Panc1 (cell line): ENCODE measurements at regions not wholly inside any gene's neighbourhood (a gene's known extent, or its start where the extent isn't known, plus 50 kb on each side); places are given as distances from the start of the nearest gene placed in this dataset.

Source experiments
- ATAC-seq: fragments of 200-7000 bp; cut with Tn5 transposase; 2 replicates; pipeline ENCODE4 v1.9.1; 2020; ENCODE audit warnings: mild to moderate bottlenecking, moderate library complexity
- BruUV-seq: library from RNA; stranded (reverse); fragments of 400-500 nt; replicated peaks from 2 replicates; lab custom pipeline; 2021; lab: Mats Ljungman, UMichigan
- CTCF ChIA-PET: fragments of 300-600 bp; sonication (Branson Sonifier 250); formaldehyde crosslinking; loops from one replicate; lab custom pipeline; 2022; ENCODE audit warnings: antibody characterized with exemption; lab: Charles Lee
- POLR2A ChIA-PET: fragments of 300-600 bp; sonication (Branson Sonifier 250); formaldehyde crosslinking; loops from one replicate; lab custom pipeline; 2022; ENCODE audit warnings: antibody characterized with exemption; lab: Charles Lee
- DNase-seq: peaks from one replicate; pipeline ENCODE4 v3.0.0-alpha.2; 2010; ENCODE audit warnings: low read depth, low spot score
- H3K27ac ChIP-seq: 2 replicates; pipeline ENCODE4 v1.5.1; 2011; ENCODE audit warnings: mild to moderate bottlenecking, low read length, inconsistent platforms
- H3K27me3 ChIP-seq: fragments of 200-500 bp; sonication (Bioruptor generic); 2 replicates; pipeline ENCODE4 v1.6.0; 2014; ENCODE audit warnings: low read length, inconsistent platforms; ENCODE audit not compliant: control insufficient read depth, insufficient read depth
- H3K36me3 ChIP-seq: fragments of 200-500 bp; sonication (Bioruptor generic); 2 replicates; pipeline ENCODE4 v1.5.1; 2014; ENCODE audit warnings: inconsistent platforms, mild to moderate bottlenecking, low read length, moderate library complexity; ENCODE audit not compliant: control insufficient read depth, insufficient read depth
- H3K4me1 ChIP-seq: 2 replicates; pipeline ENCODE4 v1.5.1; 2011; ENCODE audit warnings: inconsistent platforms, mild to moderate bottlenecking, low read length, moderate library complexity; ENCODE audit not compliant: control insufficient read depth, insufficient read depth
- H3K4me3 ChIP-seq, 2 experiments: 2 replicates each; pipeline ENCODE4 v1.5.1; 2011 to 2012; ENCODE audit warnings: low read depth in 2 of 2, low read length in 2 of 2, mild to moderate bottlenecking in 2 of 2, inconsistent platforms in 1 of 2, moderate library complexity in 1 of 2
- H3K9me3 ChIP-seq: fragments of 200-500 bp; sonication (Bioruptor generic); 2 replicates; pipeline ENCODE4 v1.5.1; 2014; ENCODE audit warnings: low read depth, mild to moderate bottlenecking, inconsistent platforms, low read length, moderate library complexity; ENCODE audit not compliant: control insufficient read depth, insufficient read depth
- POLR2AphosphoS5 ChIP-seq: IDR thresholded peaks from 2 replicates; pipeline ENCODE4 v1.6.1; 2012; ENCODE audit warnings: mild to moderate bottlenecking, low read depth, low read length, moderate library complexity
- SIN3A ChIP-seq: IDR thresholded peaks from 2 replicates; pipeline ENCODE4 v1.6.1; 2012; ENCODE audit warnings: low read depth, mild to moderate bottlenecking, low read length, moderate library complexity, borderline replicate concordance; ENCODE audit not compliant: insufficient read depth
- TCF7L2 ChIP-seq: IDR thresholded peaks from 2 replicates; pipeline ENCODE4 v1.6.1; 2011; ENCODE audit warnings: mild to moderate bottlenecking, low read depth, low read length, inconsistent platforms
- in situ Hi-C: cut with HindIII; loops from 2 replicates; pipeline ENCODE4 v1.10.0; 2016; ENCODE audit warnings: low sequenced_read_pairs, low pct_unique_long_range_greater_than_20kb
- intact Hi-C: fragments of 100-400 bp; cut with micrococcal nuclease; formaldehyde crosslinking; loops from one replicate; pipeline ENCODE4 v1.10.0; 2022; ENCODE audit not compliant: unreplicated experiment
- TF ChIP-seq, protein P1 (sequence below), 2 experiments: IDR thresholded peaks; 2 replicates each; pipeline ENCODE4 v1.6.1; 2011 to 2012; ENCODE audit warnings: low read depth in 2 of 2, control low read depth in 1 of 2, low read length in 1 of 2, mild to moderate bottlenecking in 1 of 2, moderate library complexity in 1 of 2; ENCODE audit not compliant: insufficient read depth in 1 of 2
- TF ChIP-seq, protein P2 (sequence below): fragments of 450-650 bp; IDR thresholded peaks from 2 replicates; pipeline ENCODE4 v1.5.1; 2017; ENCODE audit warnings: mild to moderate bottlenecking

DNA sequence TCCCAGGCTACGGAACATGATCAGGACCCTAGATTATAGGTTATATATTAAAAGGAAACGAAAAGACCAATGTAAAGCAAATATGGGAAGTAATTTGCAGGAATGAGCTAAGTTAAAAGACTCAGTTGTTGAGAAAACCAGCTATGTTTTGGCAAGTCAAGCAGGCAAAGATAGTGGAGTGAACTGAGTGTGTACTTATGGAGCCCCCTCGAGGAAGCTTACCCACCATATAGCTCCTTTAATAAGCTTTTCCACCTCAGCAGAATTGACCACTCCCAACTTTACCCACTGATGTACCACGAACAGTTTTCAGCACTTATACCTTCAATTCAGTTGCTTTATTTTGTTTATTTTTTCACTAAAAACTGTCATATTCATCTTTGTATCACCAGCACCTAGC is 57.3 kb upstream of the PJA2 start:
- no TSS peak for BruUV-seq
- intact Hi-C loops (no loop called here), in situ Hi-C loops (no loop called here)
- Histone ChIP-seq H3K4me3 (no peak overlapping the region), H3K36me3 (no peaks in the 10 kb centered on the region), H3K4me1 (no peaks in the 10 kb centered on the region), H3K27me3 (no peaks in the 10 kb centered on the region), H3K27ac (no peak overlapping the region), H3K9me3 (no peaks in the 10 kb centered on the region)
- TF ChIP-seq, protein P1, sequence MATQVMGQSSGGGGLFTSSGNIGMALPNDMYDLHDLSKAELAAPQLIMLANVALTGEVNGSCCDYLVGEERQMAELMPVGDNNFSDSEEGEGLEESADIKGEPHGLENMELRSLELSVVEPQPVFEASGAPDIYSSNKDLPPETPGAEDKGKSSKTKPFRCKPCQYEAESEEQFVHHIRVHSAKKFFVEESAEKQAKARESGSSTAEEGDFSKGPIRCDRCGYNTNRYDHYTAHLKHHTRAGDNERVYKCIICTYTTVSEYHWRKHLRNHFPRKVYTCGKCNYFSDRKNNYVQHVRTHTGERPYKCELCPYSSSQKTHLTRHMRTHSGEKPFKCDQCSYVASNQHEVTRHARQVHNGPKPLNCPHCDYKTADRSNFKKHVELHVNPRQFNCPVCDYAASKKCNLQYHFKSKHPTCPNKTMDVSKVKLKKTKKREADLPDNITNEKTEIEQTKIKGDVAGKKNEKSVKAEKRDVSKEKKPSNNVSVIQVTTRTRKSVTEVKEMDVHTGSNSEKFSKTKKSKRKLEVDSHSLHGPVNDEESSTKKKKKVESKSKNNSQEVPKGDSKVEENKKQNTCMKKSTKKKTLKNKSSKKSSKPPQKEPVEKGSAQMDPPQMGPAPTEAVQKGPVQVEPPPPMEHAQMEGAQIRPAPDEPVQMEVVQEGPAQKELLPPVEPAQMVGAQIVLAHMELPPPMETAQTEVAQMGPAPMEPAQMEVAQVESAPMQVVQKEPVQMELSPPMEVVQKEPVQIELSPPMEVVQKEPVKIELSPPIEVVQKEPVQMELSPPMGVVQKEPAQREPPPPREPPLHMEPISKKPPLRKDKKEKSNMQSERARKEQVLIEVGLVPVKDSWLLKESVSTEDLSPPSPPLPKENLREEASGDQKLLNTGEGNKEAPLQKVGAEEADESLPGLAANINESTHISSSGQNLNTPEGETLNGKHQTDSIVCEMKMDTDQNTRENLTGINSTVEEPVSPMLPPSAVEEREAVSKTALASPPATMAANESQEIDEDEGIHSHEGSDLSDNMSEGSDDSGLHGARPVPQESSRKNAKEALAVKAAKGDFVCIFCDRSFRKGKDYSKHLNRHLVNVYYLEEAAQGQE (IDR thresholded peaks at IDR 0.05; ENCODE audit: insufficient read depth in 1 of 2, low read depth in 2 of 2, low read length in 1 of 2): no peak
- TF ChIP-seq SIN3A: no peak
- TF ChIP-seq POLR2AphosphoS5: no peak
- TF ChIP-seq, protein P2, sequence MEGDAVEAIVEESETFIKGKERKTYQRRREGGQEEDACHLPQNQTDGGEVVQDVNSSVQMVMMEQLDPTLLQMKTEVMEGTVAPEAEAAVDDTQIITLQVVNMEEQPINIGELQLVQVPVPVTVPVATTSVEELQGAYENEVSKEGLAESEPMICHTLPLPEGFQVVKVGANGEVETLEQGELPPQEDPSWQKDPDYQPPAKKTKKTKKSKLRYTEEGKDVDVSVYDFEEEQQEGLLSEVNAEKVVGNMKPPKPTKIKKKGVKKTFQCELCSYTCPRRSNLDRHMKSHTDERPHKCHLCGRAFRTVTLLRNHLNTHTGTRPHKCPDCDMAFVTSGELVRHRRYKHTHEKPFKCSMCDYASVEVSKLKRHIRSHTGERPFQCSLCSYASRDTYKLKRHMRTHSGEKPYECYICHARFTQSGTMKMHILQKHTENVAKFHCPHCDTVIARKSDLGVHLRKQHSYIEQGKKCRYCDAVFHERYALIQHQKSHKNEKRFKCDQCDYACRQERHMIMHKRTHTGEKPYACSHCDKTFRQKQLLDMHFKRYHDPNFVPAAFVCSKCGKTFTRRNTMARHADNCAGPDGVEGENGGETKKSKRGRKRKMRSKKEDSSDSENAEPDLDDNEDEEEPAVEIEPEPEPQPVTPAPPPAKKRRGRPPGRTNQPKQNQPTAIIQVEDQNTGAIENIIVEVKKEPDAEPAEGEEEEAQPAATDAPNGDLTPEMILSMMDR: no peak
- no peak for TF ChIP-seq TCF7L2
- ATAC-seq: no peak
- CTCF ChIA-PET: interaction anchor here (0.9 kb wide), 1 partner anchor 825 kb away, joined by 3 read pairs; no protein-coding TSS in a partner anchor
- POLR2A ChIA-PET: no interaction called here
- DNase-seq: no peak
